HepG2 (cell line): ENCODE measurements at regions not wholly inside any gene's neighbourhood (a gene's known extent, or its start where the extent isn't known, plus 50 kb on each side); places are given as distances from the start of the nearest gene placed in this dataset.

ENCODE experiments used
- ATAC-seq: fragments of 200-7000 bp; cut with Tn5 transposase; 3 replicates; pipeline ENCODE4 v1.9.1; 2020; ENCODE audit warnings: mild to moderate bottlenecking, moderate library complexity
- BruUV-seq: library from RNA; stranded (reverse); fragments of 400-500 nt; replicated peaks from 2 replicates; lab custom pipeline; 2021; lab: Mats Ljungman, UMichigan
- CTCF ChIA-PET: fragments of 300-600 bp; formaldehyde crosslinking; extraction: SDS; loops from one replicate; lab custom pipeline; 2021; ENCODE audit warnings: low total read pairs, inconsistent platforms, low intra/inter-chr PET ratio; lab: Yijun Ruan, JAX
- POLR2A ChIA-PET: fragments of 350-600 bp; sonication (Branson Sonifier 250); formaldehyde crosslinking; loops from one replicate; lab custom pipeline; 2020; ENCODE audit warnings: antibody characterized with exemption, inconsistent platforms; lab: Yijun Ruan, JAX
- DNase-seq: peaks from one replicate; pipeline ENCODE4 v3.0.0-alpha.2; 2015; ENCODE audit warnings: low spot score
- FAIRE-seq: peaks from 3 replicates; lab custom pipeline; 2011; peaks lifted over from hg19 to GRCh38; lab: Jason Lieb, UNC
- H2AFZ ChIP-seq: one replicate; pipeline ENCODE4 v1.6.1; 2011; ENCODE audit warnings: low read length, inconsistent platforms
- H3K27ac ChIP-seq: fragments of 300-600 bp; 3 replicates; pipeline ENCODE4 v1.8.0; 2011; ENCODE audit warnings: mixed run types, mild to moderate bottlenecking, mixed read lengths, low read length, inconsistent platforms; ENCODE audit not compliant: insufficient read depth; ENCODE audit errors: extremely low read length
- H3K27me3 ChIP-seq, 2 experiments: fragments of 200-600 bp in 1 of 2; 2 replicates in 1 of 2; 3 replicates in 1 of 2; pipeline versions ENCODE4 v1.6.0 to v1.8.0; 2011; ENCODE audit warnings: low read length in 2 of 2, mild to moderate bottlenecking in 2 of 2, moderate library complexity in 2 of 2, inconsistent platforms in 1 of 2; ENCODE audit not compliant: insufficient read depth in 2 of 2, control insufficient read depth in 1 of 2
- H3K36me3 ChIP-seq, 2 experiments: fragments of 200-600 bp in 1 of 2; replicated peaks in 1 of 2; 2 replicates in 1 of 2; 3 replicates in 1 of 2; pipeline versions ENCODE4 v1.5.1 to v1.8.0; 2011; ENCODE audit warnings: low read length in 2 of 2, inconsistent platforms in 1 of 2; ENCODE audit not compliant: insufficient read depth in 2 of 2, control insufficient read depth in 1 of 2
- H3K4me1 ChIP-seq: 2 replicates; pipeline ENCODE4 v1.5.1; 2012; ENCODE audit warnings: low read length, inconsistent platforms; ENCODE audit not compliant: insufficient read depth
- H3K4me2 ChIP-seq: 2 replicates; pipeline ENCODE4 v1.6.0; 2011; ENCODE audit warnings: low read depth, low read length, inconsistent platforms
- H3K4me3 ChIP-seq, 3 experiments: fragments of 200-600 bp in 1 of 3; sonication (generic), shearing (Covaris generic) in 1 of 3; replicated peaks in 1 of 3; 2 replicates each; pipeline ENCODE4 v1.5.1; 2011 to 2016; ENCODE audit warnings: low read length in 3 of 3, inconsistent platforms in 2 of 3, low read depth in 2 of 3, mild to moderate bottlenecking in 2 of 3, control low read depth in 1 of 3, mixed read lengths in 1 of 3; ENCODE audit not compliant: insufficient read depth in 1 of 3
- H3K79me2 ChIP-seq: one replicate; pipeline ENCODE4 v1.6.1; 2011; ENCODE audit warnings: low read length, inconsistent platforms; ENCODE audit not compliant: insufficient read depth
- H3K9ac ChIP-seq: 2 replicates; pipeline ENCODE4 v1.6.0; 2011; ENCODE audit warnings: mild to moderate bottlenecking, low read depth, low read length, inconsistent platforms; ENCODE audit not compliant: insufficient read depth
- H3K9me3 ChIP-seq: 2 replicates; pipeline ENCODE4 v1.5.1; 2012; ENCODE audit warnings: mild to moderate bottlenecking, low read length
- H4K20me1 ChIP-seq: 2 replicates; pipeline ENCODE4 v1.6.0; 2011; ENCODE audit warnings: inconsistent platforms, mild to moderate bottlenecking, low read length, moderate library complexity; ENCODE audit not compliant: insufficient read depth
- ASH2L ChIP-seq: fragments of 300-600, 200-600 bp; sonication (generic); IDR thresholded peaks from 2 replicates; pipeline ENCODE4 v1.7.0; 2017; ENCODE audit warnings: low read depth, mild to moderate bottlenecking, moderate library complexity, mixed read lengths, low read length; ENCODE audit not compliant: insufficient read length
- CC2D1A ChIP-seq: sonication (generic); formaldehyde crosslinking; IDR thresholded peaks from 2 replicates; pipeline ENCODE4 v1.8.1; 2023; ENCODE audit warnings: mild to moderate bottlenecking, missing genetic modification reagents
- HCFC1 ChIP-seq: fragments of 150-350 bp; IDR thresholded peaks from 2 replicates; pipeline ENCODE4 v1.6.1; 2014; ENCODE audit warnings: low read depth, low read length
- KLF13 ChIP-seq: sonication (generic); formaldehyde crosslinking; IDR thresholded peaks from 2 replicates; pipeline ENCODE4 v1.4.0; 2020; ENCODE audit warnings: mild to moderate bottlenecking, missing genetic modification reagents
- MIER3 ChIP-seq: IDR thresholded peaks from 2 replicates; pipeline ENCODE4 v1.6.1; 2016; ENCODE audit warnings: missing compliant biosample characterization, borderline replicate concordance
- PHF20 ChIP-seq: sonication (generic); formaldehyde crosslinking; IDR thresholded peaks from 2 replicates; pipeline ENCODE4 v1.5.0; 2020; ENCODE audit warnings: mild to moderate bottlenecking, missing genetic modification reagents
- TMF1 ChIP-seq: sonication (generic); formaldehyde crosslinking; IDR thresholded peaks from 2 replicates; pipeline ENCODE4 v1.8.1; 2022; ENCODE audit warnings: low read depth, missing genetic modification reagents
- TOE1 ChIP-seq: sonication (generic); formaldehyde crosslinking; IDR thresholded peaks from 2 replicates; pipeline ENCODE4 v1.4.0; 2020; ENCODE audit warnings: mild to moderate bottlenecking, missing genetic modification reagents
- ZBTB21 ChIP-seq: sonication (generic); formaldehyde crosslinking; IDR thresholded peaks from 2 replicates; pipeline ENCODE4 v1.4.0; 2020; ENCODE audit warnings: missing genetic modification reagents
- ZNF143 ChIP-seq: sonication (generic); formaldehyde crosslinking; IDR thresholded peaks from 2 replicates; pipeline ENCODE4 v1.4.0; 2020; ENCODE audit warnings: missing genetic modification reagents
- ZNF230 ChIP-seq: sonication (generic); formaldehyde crosslinking; IDR thresholded peaks from 2 replicates; pipeline ENCODE4 v1.4.0; 2020; ENCODE audit warnings: mild to moderate bottlenecking, missing genetic modification reagents
- ZNF567 ChIP-seq: sonication (generic); formaldehyde crosslinking; IDR thresholded peaks from 2 replicates; pipeline ENCODE4 v1.8.1; 2023; ENCODE audit warnings: mild to moderate bottlenecking, missing genetic modification reagents, borderline replicate concordance
- ZNF746 ChIP-seq: sonication (generic); formaldehyde crosslinking; IDR thresholded peaks from 2 replicates; pipeline ENCODE4 v1.8.0; 2022; ENCODE audit warnings: mild to moderate bottlenecking, missing genetic modification reagents
- ZZZ3 ChIP-seq: sonication (generic); formaldehyde crosslinking; IDR thresholded peaks from 2 replicates; pipeline ENCODE4 v1.4.0; 2020; ENCODE audit warnings: missing genetic modification reagents, mild to moderate bottlenecking, borderline replicate concordance
- WGBS: methylation state at CpG from one replicate; pipeline ENCODE4 v1.1.6; 2017; ENCODE audit warnings: low lambda C conversion rate; 5-methylcytosine and 5-hydroxymethylcytosine counted together
- in situ Hi-C: cut with HindIII; loops from 2 replicates; pipeline ENCODE4 v1.10.0; 2017; ENCODE audit warnings: low pct_unique_long_range_greater_than_20kb; ENCODE audit not compliant: extremely low pct_ligation_motif_present
- intact Hi-C: fragments of 100-400 bp; cut with micrococcal nuclease; formaldehyde crosslinking; loops from one replicate; pipeline ENCODE4 v1.10.0; 2022; ENCODE audit not compliant: unreplicated experiment
- TF ChIP-seq, protein P1 (sequence below): IDR thresholded peaks from 2 replicates; pipeline ENCODE4 v1.6.1; 2016; ENCODE audit warnings: low read depth, borderline replicate concordance
- TF ChIP-seq, protein P2 (sequence below): sonication (generic); formaldehyde crosslinking; IDR thresholded peaks from 2 replicates; pipeline ENCODE4 v1.5.0; 2020; ENCODE audit warnings: missing genetic modification reagents, mild to moderate bottlenecking, borderline replicate concordance
- TF ChIP-seq, protein P3 (sequence below): sonication (generic); formaldehyde crosslinking; IDR thresholded peaks from 2 replicates; pipeline ENCODE4 v1.8.0; 2022; ENCODE audit warnings: missing genetic modification reagents, low read depth, mild to moderate bottlenecking, borderline replicate concordance
- TF ChIP-seq, protein P4 (sequence below): sonication (generic); formaldehyde crosslinking; IDR thresholded peaks from 2 replicates; pipeline ENCODE4 v1.9.0; 2021; ENCODE audit warnings: missing genetic modification reagents, borderline replicate concordance

DNA sequence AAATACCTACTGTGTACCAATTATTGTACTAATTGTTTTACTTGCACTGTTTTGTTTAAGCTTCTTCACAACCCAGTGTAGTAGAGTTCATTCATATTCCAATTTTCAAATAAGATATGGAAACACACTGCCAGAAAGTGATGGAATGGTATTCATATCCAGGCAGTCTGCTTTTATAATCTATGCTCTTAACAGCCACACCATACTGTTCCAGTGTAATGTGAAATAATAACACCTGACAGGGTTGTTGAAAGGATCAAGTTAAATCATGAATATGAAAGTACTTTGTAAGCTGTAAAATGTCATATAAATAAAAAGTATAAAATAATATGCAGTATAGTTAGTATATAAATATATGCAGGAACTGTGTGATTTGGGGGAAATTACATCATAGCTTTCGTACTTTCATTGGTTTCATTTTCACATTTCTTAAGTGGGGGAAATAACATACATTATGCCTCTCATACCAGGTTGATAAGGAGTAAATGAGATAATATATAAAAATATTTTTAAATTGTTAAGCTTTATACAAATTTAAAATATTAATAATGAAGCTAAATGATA is 230.8 kb downstream of the TANC2 start:
- POLR2A ChIA-PET, result no interaction called here
- BruUV-seq, result no TSS peak
- CTCF ChIA-PET, result no interaction called here
- no peak overlapping the region for H3K9ac ChIP-seq
- TF ChIP-seq, protein P1, sequence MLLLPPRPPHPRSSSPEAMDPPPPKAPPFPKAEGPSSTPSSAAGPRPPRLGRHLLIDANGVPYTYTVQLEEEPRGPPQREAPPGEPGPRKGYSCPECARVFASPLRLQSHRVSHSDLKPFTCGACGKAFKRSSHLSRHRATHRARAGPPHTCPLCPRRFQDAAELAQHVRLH, result no peak
- TF ChIP-seq ZNF567 (CRISPR knock-in tag), result no peak
- no peak for TF ChIP-seq ASH2L
- no peak for TF ChIP-seq PHF20
- TF ChIP-seq ZNF746 (CRISPR knock-in tag), result no peak
- TF ChIP-seq MIER3, result no peak
- no peak for TF ChIP-seq TMF1 (CRISPR knock-in tag)
- no peak for TF ChIP-seq KLF13 (CRISPR knock-in tag)
- TF ChIP-seq, protein P2, sequence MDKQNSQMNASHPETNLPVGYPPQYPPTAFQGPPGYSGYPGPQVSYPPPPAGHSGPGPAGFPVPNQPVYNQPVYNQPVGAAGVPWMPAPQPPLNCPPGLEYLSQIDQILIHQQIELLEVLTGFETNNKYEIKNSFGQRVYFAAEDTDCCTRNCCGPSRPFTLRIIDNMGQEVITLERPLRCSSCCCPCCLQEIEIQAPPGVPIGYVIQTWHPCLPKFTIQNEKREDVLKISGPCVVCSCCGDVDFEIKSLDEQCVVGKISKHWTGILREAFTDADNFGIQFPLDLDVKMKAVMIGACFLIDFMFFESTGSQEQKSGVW (CRISPR knock-in tag), result no peak
- no peak for TF ChIP-seq ZNF143
- TF ChIP-seq, protein P3, sequence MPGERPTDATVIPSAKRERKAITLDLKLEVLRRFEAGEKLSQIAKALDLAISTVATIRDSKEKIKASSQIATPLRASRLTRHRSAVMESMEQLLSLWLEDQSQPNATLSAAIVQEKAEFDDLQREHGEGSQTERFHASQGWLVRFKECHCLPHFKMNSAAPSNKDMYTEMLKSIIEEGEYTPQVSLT (CRISPR knock-in tag), result no peak
- no peak for TF ChIP-seq ZBTB21
- no peak for TF ChIP-seq CC2D1A (CRISPR knock-in tag)
- no peak for TF ChIP-seq ZZZ3 (CRISPR knock-in tag)
- TF ChIP-seq HCFC1, result no peak
- TF ChIP-seq ZNF230 (CRISPR knock-in tag), result no peak
- TF ChIP-seq, protein P4, sequence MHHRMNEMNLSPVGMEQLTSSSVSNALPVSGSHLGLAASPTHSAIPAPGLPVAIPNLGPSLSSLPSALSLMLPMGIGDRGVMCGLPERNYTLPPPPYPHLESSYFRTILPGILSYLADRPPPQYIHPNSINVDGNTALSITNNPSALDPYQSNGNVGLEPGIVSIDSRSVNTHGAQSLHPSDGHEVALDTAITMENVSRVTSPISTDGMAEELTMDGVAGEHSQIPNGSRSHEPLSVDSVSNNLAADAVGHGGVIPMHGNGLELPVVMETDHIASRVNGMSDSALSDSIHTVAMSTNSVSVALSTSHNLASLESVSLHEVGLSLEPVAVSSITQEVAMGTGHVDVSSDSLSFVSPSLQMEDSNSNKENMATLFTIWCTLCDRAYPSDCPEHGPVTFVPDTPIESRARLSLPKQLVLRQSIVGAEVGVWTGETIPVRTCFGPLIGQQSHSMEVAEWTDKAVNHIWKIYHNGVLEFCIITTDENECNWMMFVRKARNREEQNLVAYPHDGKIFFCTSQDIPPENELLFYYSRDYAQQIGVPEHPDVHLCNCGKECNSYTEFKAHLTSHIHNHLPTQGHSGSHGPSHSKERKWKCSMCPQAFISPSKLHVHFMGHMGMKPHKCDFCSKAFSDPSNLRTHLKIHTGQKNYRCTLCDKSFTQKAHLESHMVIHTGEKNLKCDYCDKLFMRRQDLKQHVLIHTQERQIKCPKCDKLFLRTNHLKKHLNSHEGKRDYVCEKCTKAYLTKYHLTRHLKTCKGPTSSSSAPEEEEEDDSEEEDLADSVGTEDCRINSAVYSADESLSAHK (CRISPR knock-in tag), result no peak
- TF ChIP-seq TOE1, result no peak
- TF ChIP-seq, all 625 proteins: peak for 0
- in situ Hi-C loops, result no loop called here
- no peak for DNase-seq
- Histone ChIP-seq H2AFZ (no peak overlapping the region), H3K27ac (no peak overlapping the region), H3K4me1 (no peaks in the 10 kb centered on the region), H3K36me3 (no peaks in the 10 kb centered on the region), H3K27me3 (no peaks in the 10 kb centered on the region), H3K79me2 (no peaks in the 10 kb centered on the region), H3K9me3 (no peaks in the 10 kb centered on the region), H3K4me3 (no peak overlapping the region), H3K4me2 (no peak overlapping the region), H4K20me1 (no peaks in the 10 kb centered on the region)
- ATAC-seq, result no peak
- no peak for FAIRE-seq
- WGBS, result 24% methylated on average over 1 of the region's 1 CpG
- intact Hi-C loops, result no loop called here
